ENCODE measurements at regions not wholly inside any gene's neighbourhood (a gene's known extent, or its start where the extent isn't known, plus 50 kb on each side); places are given as distances from the start of the nearest gene placed in this dataset.
A peak's percentile ranks its signal among the peaks of the same experiment; 100 is the strongest.

- DNase-seq (no peak), FAIRE-seq (no peak)
- WGBS, 3 donors, result 51 to 57% (median 54%) methylated on average over 14 of the region's 14 CpGs
- no peaks in the 10 kb centered on the region for H3K36me3 ChIP-seq (ENCODE audit: control insufficient read depth in 3 of 3, insufficient read depth in 2 of 3, low read depth in 1 of 3, low read length in 3 of 3)
- H3K4me1 ChIP-seq (ENCODE audit: control insufficient read depth in 3 of 3, insufficient read depth in 2 of 3, low read depth in 1 of 3, low read length in 2 of 3), result no peaks in the 10 kb centered on the region
- no peak overlapping the region for H3K4me3 ChIP-seq (ENCODE audit: low read depth in 1 of 3, low read length in 3 of 3)
- H3K27ac ChIP-seq (ENCODE audit: low read depth in 1 of 3, low read length in 2 of 3), result peak overlapping the region in 1 of 3 donors; percentile 57
- H3K9me3 ChIP-seq (ENCODE audit: control insufficient read depth in 2 of 2, insufficient read depth in 1 of 2, low read depth in 1 of 2, low read length in 1 of 2), result no peaks in the 10 kb centered on the region
- H3K27me3 ChIP-seq (ENCODE audit: control insufficient read depth in 3 of 3, insufficient read depth in 3 of 3, low read length in 3 of 3), result peaks cover 0 to 4% (median 0%) of the 10 kb centered on the region in 3 donors
Observed at GRCh38 chr16:86214326-86215232, 295.7 kb upstream of the FOXF1 start.

GRCh38 chr16:86215233-86215978, 294.9 kb upstream of the FOXF1 start:
- no peaks in the 10 kb centered on the region for H3K9me3 ChIP-seq (ENCODE audit: control insufficient read depth in 2 of 2, insufficient read depth in 1 of 2, low read depth in 1 of 2, low read length in 1 of 2)
- DNase-seq (no peak), FAIRE-seq (no peak)
- H3K27me3 ChIP-seq (ENCODE audit: control insufficient read depth in 3 of 3, insufficient read depth in 3 of 3, low read length in 3 of 3), result peaks cover 0 to 8% (median 0%) of the 10 kb centered on the region in 3 donors
- H3K36me3 ChIP-seq (ENCODE audit: control insufficient read depth in 3 of 3, insufficient read depth in 2 of 3, low read depth in 1 of 3, low read length in 3 of 3), result no peaks in the 10 kb centered on the region
- WGBS, 3 donors, result 48 to 71% (median 50%) methylated on average over 13 of the region's 13 CpGs
- peak overlapping the region in 1 of 3 donors; percentile 46 for H3K27ac ChIP-seq (ENCODE audit: low read depth in 1 of 3, low read length in 2 of 3)
- H3K4me1 ChIP-seq (ENCODE audit: control insufficient read depth in 3 of 3, insufficient read depth in 2 of 3, low read depth in 1 of 3, low read length in 2 of 3), result no peaks in the 10 kb centered on the region
- no peak overlapping the region for H3K4me3 ChIP-seq (ENCODE audit: low read depth in 1 of 3, low read length in 3 of 3)

DNA sequence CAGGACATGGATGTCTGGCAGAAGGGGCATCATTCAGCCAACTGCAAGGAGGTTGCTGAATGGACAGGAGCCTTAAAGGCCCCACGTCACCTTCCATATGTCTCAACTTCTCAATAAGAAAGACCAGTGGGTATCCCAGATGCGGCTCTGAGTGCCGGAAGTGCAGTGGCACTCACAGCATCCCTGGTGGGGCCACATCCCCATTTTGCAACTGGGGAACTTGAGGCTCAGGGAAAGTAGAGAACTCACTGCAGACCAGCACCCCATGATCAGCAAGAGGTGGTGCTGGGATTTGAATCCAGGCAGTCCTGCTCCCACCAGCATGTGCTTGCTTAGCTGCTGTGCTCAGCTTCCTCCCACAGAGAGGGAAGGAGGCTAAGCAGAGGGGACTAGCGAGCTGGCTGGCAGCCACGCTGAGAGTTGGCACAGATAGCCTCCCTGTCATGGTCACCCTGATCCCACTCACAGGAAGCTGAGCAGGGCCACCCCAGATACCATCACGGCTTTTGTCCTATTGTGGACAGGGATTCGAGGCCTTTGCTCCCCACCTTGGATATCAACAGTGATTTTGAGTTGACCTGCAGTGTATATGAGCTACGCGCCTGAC, 294.2 kb upstream of the FOXF1 start:
- Histone ChIP-seq H3K36me3 (ENCODE audit: control insufficient read depth in 3 of 3, insufficient read depth in 2 of 3, low read depth in 1 of 3, low read length in 3 of 3) (no peaks in the 10 kb centered on the region), H3K4me1 (ENCODE audit: control insufficient read depth in 3 of 3, insufficient read depth in 2 of 3, low read depth in 1 of 3, low read length in 2 of 3) (no peaks in the 10 kb centered on the region), H3K27me3 (ENCODE audit: control insufficient read depth in 3 of 3, insufficient read depth in 3 of 3, low read length in 3 of 3) (peaks cover 0 to 8% (median 0%) of the 10 kb centered on the region in 3 donors), H3K27ac (ENCODE audit: low read depth in 1 of 3, low read length in 2 of 3) (no peak overlapping the region), H3K4me3 (ENCODE audit: low read depth in 1 of 3, low read length in 3 of 3) (no peak overlapping the region), H3K9me3 (ENCODE audit: control insufficient read depth in 2 of 2, insufficient read depth in 1 of 2, low read depth in 1 of 2, low read length in 1 of 2) (no peaks in the 10 kb centered on the region)
- WGBS, 3 donors, result 72 to 81% (median 73%) methylated on average over 9 of the region's 9 CpGs
- FAIRE-seq (no peak), DNase-seq (no peak)

GRCh38 chr16:86216591-86216990, 293.7 kb upstream of the FOXF1 start:
- H3K27me3 ChIP-seq (ENCODE audit: control insufficient read depth in 3 of 3, insufficient read depth in 3 of 3, low read length in 3 of 3), result peaks cover 0 to 11% (median 0%) of the 10 kb centered on the region in 3 donors
- no peaks in the 10 kb centered on the region for H3K4me1 ChIP-seq (ENCODE audit: control insufficient read depth in 3 of 3, insufficient read depth in 2 of 3, low read depth in 1 of 3, low read length in 2 of 3)
- no peak overlapping the region for H3K4me3 ChIP-seq (ENCODE audit: low read depth in 1 of 3, low read length in 3 of 3)
- WGBS, 3 donors, result 82 to 90% (median 87%) methylated on average over 9 of the region's 9 CpGs
- no peak overlapping the region for H3K27ac ChIP-seq (ENCODE audit: low read depth in 1 of 3, low read length in 2 of 3)
- FAIRE-seq (no peak), DNase-seq (no peak)
- H3K36me3 ChIP-seq (ENCODE audit: control insufficient read depth in 3 of 3, insufficient read depth in 2 of 3, low read depth in 1 of 3, low read length in 3 of 3), result no peaks in the 10 kb centered on the region
- no peaks in the 10 kb centered on the region for H3K9me3 ChIP-seq (ENCODE audit: control insufficient read depth in 2 of 2, insufficient read depth in 1 of 2, low read depth in 1 of 2, low read length in 1 of 2)

GRCh38 chr16:86217001-86217890, 293.1 kb upstream of the FOXF1 start:
- H3K4me3 ChIP-seq (ENCODE audit: low read depth in 1 of 3, low read length in 3 of 3), result no peak overlapping the region
- H3K27ac ChIP-seq (ENCODE audit: low read depth in 1 of 3, low read length in 2 of 3), result peak overlapping the region in 1 of 3 donors; percentile 14
- no peaks in the 10 kb centered on the region for H3K36me3 ChIP-seq (ENCODE audit: control insufficient read depth in 3 of 3, insufficient read depth in 2 of 3, low read depth in 1 of 3, low read length in 3 of 3)
- H3K27me3 ChIP-seq (ENCODE audit: control insufficient read depth in 3 of 3, insufficient read depth in 3 of 3, low read length in 3 of 3), result peaks cover 0 to 11% (median 0%) of the 10 kb centered on the region in 3 donors
- no peaks in the 10 kb centered on the region for H3K4me1 ChIP-seq (ENCODE audit: control insufficient read depth in 3 of 3, insufficient read depth in 2 of 3, low read depth in 1 of 3, low read length in 2 of 3)
- FAIRE-seq (no peak), DNase-seq (no peak)
- H3K9me3 ChIP-seq (ENCODE audit: control insufficient read depth in 2 of 2, insufficient read depth in 1 of 2, low read depth in 1 of 2, low read length in 1 of 2), result no peaks in the 10 kb centered on the region
- WGBS, 3 donors, result 72 to 77% (median 76%) methylated on average over 26 to 27 of the region's 27 CpGs

DNA sequence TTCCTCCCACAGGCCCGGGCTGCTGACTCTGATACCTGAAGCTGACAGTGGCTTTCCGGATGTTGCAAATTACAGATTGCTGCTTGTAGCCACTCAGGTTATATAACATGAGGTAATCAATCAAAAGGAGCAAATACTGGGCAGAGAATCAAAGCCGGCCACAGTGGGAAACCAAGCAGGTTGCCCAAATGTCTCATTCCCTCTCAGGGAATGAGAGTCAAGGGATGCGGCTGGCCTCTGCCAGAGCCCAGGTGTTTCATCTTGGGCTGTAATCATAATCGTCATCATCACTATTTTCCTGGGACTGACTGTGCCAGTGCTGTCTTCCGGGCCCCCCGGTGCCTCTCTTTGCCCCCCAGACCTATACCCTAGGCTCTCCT, 292.4 kb upstream of the FOXF1 start:
- Histone ChIP-seq H3K36me3 (ENCODE audit: control insufficient read depth in 3 of 3, insufficient read depth in 2 of 3, low read depth in 1 of 3, low read length in 3 of 3) (no peaks in the 10 kb centered on the region), H3K27me3 (ENCODE audit: control insufficient read depth in 3 of 3, insufficient read depth in 3 of 3, low read length in 3 of 3) (peaks cover 0 to 16% (median 0%) of the 10 kb centered on the region in 3 donors), H3K9me3 (ENCODE audit: control insufficient read depth in 2 of 2, insufficient read depth in 1 of 2, low read depth in 1 of 2, low read length in 1 of 2) (no peaks in the 10 kb centered on the region), H3K4me1 (ENCODE audit: control insufficient read depth in 3 of 3, insufficient read depth in 2 of 3, low read depth in 1 of 3, low read length in 2 of 3) (no peaks in the 10 kb centered on the region), H3K27ac (ENCODE audit: low read depth in 1 of 3, low read length in 2 of 3) (peak overlapping the region in 1 of 3 donors; percentile 14), H3K4me3 (ENCODE audit: low read depth in 1 of 3, low read length in 3 of 3) (no peak overlapping the region)
- FAIRE-seq, result no peak
- WGBS, 3 donors, result 58 to 82% (median 68%) methylated on average over 7 of the region's 7 CpGs
- no peak for DNase-seq

DNA sequence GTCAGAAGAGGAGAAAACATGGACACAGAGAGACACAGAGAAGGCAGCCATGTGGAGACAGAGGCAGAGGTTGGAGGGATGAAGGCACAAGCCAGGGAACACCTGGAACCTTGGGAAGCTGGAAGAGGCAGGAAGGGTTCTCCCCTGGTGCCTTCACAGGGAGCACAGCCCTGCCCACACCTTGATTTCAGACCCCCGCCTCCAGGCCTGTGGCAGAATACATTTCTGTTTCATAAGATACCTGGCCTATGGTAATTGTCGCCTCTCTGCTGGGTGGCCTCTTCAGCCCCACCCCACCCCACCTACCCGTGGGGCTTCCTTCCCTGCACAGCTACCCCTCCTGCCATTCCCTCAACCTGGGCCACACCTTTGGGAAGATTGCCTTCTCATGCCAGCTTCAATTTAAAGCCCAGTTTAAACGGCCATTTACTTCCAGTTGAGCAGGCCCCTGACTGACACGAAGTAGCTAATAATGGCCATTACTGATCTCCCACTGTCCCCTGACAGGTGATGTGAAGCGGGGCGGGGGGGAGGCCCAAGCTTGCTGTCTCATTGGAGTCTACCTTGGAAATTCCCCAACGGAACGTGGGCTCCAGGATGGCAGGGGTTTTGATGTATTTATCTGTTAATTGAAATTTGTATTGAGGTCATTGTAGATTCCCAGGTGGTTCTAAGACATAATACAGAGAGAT, 291.7 kb upstream of the FOXF1 start:
- Histone ChIP-seq H3K4me1 (ENCODE audit: control insufficient read depth in 3 of 3, insufficient read depth in 2 of 3, low read depth in 1 of 3, low read length in 2 of 3) (no peaks in the 10 kb centered on the region), H3K27ac (ENCODE audit: low read depth in 1 of 3, low read length in 2 of 3) (peak overlapping the region in 1 of 3 donors; percentile 36), H3K9me3 (ENCODE audit: control insufficient read depth in 2 of 2, insufficient read depth in 1 of 2, low read depth in 1 of 2, low read length in 1 of 2) (no peaks in the 10 kb centered on the region), H3K27me3 (ENCODE audit: control insufficient read depth in 3 of 3, insufficient read depth in 3 of 3, low read length in 3 of 3) (peaks cover 0 to 21% (median 0%) of the 10 kb centered on the region in 3 donors), H3K4me3 (ENCODE audit: low read depth in 1 of 3, low read length in 3 of 3) (no peak overlapping the region), H3K36me3 (ENCODE audit: control insufficient read depth in 3 of 3, insufficient read depth in 2 of 3, low read depth in 1 of 3, low read length in 3 of 3) (no peaks in the 10 kb centered on the region)
- no peak for DNase-seq
- no peak for FAIRE-seq
- 61 to 81% (median 69%) methylated on average over 9 of the region's 9 CpGs for WGBS, 3 donors
